Non-pigmented ciliary epithelial cell (primary cell): ENCODE measurements at regions not wholly inside any gene's neighbourhood (a gene's known extent, or its start where the extent isn't known, plus 50 kb on each side); places are given as distances from the start of the nearest gene placed in this dataset.
"Not testable (repeated sequence)": the region's sequence is repeated elsewhere in the genome, so short reads cannot be mapped to it uniquely, and the experiment has no call there.

Experiments
- DNase-seq: peaks from one replicate; pipeline ENCODE4 v3.0.0-alpha.2; 2010; ENCODE audit warnings: low read depth

DNA sequence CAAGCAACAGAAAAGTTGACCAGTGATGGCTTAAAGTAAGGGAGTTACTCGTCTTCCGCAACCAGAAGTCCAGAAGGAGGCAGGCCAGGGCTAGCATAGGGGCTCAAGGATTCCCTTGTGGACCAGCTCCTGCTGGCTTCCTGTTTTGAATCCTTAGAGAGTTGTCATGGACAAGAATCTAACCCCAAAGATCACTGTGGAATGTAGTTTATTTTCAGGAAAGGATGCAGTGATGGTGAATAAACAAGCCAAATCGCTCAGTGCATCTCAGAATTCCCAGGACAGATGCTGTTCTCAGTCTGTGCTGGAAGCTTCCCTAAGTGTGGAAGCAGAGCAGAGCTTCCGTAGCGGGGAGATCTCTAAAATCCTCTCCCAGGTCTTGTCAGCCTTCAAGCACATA lies 311.3 kb downstream of the C12orf75 start:
- DNase-seq, result no peak

- DNase-seq, result no peak
These were observed 314.3 kb downstream of the C12orf75 start for GRCh38 chr12:105644770-105645169.

GRCh38 chr12:105654606-105655005 lies 324.1 kb downstream of the C12orf75 start:
- no peak for DNase-seq

- no peak for DNase-seq
These were observed 327.9 kb downstream of the C12orf75 start for GRCh38 chr12:105658389-105658788.

DNA sequence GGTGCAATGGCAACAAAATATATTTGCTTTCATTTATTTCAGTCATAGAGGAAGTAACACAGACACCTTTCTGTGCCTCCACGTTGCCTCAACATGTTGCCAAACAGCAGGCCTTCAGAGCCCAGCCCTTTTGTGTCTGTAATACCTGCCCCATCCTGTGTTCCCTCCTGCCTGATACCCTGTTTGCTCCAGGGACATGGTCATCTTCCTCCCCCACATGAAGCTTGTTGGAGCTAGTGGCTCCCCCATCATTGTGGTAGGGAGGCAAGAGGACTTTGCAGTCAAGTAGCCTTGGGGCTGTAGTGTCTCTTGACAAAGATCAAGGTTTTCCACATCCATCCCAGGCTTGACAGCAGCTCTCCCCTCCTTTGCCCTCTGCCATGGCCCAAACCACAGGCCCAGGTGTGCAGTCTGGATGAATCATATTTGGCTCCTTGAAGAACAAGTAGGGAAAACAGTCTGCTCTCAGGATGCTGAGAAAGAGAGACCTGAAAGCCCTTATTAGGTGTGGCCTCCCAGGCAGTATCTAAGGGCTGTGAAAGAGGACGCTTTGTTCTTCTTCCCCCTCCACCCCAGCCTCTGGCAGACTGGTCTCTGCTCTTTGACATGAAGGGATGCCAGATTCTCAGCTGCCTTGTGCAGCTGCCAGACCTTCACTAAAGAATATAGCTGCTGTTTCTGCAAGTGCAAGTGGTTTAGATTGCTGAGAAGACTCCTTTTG lies 329.0 kb downstream of the C12orf75 start:
- no peak for DNase-seq

DNA sequence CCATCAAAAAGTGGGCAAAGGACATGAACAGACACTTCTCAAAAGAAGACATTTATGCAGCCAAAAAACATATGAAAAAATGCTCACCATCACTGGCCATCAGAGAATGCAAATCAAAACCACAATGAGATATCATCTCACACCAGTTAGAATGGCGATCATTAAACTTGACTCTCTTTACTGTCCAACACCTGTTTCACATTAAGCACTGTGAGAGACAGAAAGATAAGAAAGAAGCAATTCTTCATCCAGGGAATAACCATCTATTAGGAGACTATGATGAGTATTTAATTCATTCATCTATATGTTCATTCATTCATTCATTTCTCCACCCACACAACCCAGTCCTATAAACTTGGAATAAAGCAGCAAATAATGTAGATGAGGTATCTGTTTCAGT lies 334.3 kb downstream of the C12orf75 start:
- DNase-seq, result not testable (repeated sequence)

DNA sequence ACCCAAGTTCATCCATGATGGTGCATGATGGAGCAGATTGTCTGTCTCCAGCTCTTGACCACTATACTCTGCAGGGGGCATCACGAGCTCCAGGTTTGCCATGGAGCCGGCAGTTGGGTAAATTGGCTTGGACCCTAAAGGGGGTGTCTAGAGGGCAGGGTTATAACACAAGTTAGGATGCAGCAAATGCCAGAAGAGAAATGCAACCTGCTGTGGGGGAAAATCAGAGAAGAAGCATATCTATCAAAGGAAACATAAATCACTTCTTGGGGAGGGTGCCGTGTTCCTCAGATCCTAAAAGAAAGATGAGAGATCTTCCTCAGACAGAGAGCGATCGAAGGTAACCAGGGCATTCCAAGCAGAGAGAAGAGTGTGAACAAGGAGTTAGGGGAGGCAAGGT lies 334.9 kb downstream of the C12orf75 start:
- no peak for DNase-seq

GRCh38 chr12:105667973-105668743 lies 337.7 kb downstream of the C12orf75 start:
- no peak for DNase-seq

GRCh38 chr12:105670672-105671071 lies 340.2 kb downstream of the C12orf75 start:
- no peak for DNase-seq

DNA sequence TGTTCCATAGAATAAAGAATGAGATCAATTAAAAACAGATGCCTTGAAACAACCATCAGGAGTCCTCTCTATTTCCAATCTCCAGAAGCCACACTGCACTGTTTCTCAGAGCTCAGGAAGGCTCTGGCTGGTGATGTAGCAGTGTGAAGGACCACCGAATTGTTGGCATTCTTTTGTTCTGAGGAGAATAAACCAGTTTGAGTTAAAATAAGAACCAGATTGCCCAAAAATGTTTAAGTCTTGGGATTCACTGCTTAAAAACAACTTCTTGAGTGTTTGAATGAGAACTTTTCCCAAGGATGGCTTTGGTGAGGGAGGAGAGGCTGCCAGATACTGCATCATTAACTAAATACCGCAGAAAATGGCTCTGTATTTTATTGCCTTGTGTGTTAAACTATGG lies 341.2 kb downstream of the C12orf75 start:
- no peak for DNase-seq

- DNase-seq, result no peak
These were observed 341.9 kb downstream of the C12orf75 start for GRCh38 chr12:105672121-105672975.

DNA sequence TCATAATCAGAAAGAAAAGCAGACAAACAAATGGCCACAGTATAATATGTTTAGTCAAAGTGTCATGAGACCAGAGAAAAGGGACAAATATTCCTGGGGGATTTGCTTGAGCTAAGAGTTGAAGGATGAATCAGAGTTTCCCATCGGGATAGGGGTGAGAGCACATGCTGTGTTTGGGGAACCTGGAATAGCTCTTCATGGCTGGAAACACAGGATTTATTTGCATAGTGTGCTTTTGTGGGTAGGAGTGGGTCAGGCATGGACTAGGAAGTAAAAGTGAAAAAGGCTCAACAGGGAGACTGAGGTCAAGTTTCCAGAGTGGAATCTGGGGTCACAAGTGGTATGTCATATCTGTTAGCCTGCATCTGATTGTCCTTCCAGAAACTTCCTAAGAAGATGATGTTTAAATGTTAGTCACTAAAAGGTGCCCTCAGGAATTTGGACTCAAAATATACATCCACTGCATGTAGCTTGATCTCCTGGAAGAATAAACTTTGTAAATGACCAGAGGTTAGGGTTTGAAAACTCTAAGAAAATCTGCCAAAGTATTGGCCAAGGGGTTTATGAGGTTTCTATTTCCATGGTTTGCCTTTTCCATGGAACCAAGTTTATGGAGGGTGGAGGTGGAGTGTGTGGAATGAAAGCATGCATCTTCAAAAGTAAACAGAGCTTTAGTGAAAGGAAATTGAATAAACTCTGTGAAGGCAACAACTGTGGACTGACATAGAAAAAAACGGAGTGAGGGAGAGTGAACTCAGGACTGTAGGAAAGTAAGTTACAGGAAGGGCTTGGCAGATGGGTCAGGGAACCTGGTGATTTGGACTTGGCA lies 344.6 kb downstream of the C12orf75 start:
- no peak for DNase-seq

GRCh38 chr12:105676694-105677093 lies 346.2 kb downstream of the C12orf75 start:
- no peak for DNase-seq

- DNase-seq, result no peak
These were observed 347.2 kb downstream of the C12orf75 start for GRCh38 chr12:105677672-105678071.

DNA sequence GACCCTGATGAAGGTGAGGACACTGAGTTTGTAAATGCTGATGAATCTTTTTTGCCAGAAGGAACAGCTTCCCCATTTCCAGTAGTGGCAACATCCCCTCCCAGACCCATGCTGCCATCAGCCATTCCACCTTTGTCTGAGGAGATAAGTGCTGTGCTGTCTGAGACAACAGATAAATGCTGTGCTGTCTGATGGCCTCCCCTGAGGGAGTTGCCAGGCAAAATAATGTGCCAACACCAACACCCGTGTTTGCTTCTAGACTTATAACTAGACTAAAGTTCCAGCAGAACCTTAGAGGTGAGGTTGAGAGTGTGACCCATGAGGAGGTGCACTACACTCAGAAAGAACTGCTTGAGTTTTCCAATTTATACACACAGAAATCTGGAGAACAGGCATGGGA lies 349.5 kb downstream of the C12orf75 start:
- no peak for DNase-seq

DNA sequence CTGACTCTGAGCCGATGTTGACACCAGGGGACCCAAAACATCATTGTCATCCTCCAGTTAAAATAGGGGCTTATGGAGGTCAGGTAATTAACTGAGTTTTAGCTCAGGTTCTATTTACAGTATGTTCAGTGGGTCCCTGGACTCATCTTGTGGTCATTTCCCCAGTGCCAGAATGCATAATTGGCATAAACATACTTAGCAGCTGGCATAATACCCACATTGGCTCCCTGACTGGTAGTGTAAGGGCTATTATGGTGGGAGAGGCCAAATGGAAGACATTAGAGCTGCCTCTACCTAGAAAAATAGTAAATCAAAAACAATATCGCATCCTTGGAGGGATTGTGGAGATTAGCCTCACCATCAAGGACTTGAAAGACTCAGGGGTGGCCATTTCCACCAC lies 350.9 kb downstream of the C12orf75 start:
- DNase-seq, result no peak

DNA sequence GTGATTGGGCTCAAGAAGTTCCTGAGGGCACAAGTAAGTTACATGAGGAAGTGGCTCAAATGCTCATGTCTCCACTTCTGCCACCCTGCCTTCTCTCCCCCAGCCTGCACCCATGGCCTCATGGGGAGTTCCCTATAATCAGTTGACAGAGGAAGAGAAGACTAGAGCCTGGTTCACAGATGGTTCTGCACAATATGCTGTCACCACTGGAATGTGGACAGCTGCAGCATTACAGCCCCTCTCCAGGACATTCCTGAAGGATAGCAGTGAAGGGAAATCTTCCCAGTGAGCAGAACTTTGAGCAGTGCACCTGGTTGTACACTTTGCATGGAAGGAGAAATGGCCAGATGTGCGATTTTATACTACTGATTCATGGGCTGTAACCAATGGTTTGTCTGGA lies 352.3 kb downstream of the C12orf75 start:
- not testable (repeated sequence) for DNase-seq

- DNase-seq, result not testable (repeated sequence)
These were observed 353.3 kb downstream of the C12orf75 start for GRCh38 chr12:105683836-105684235.

- DNase-seq, result no peak
These were observed 367.6 kb downstream of the C12orf75 start for GRCh38 chr12:105698075-105698474.

GRCh38 chr12:105699209-105699608 lies 368.7 kb downstream of the C12orf75 start:
- DNase-seq, result no peak

DNA sequence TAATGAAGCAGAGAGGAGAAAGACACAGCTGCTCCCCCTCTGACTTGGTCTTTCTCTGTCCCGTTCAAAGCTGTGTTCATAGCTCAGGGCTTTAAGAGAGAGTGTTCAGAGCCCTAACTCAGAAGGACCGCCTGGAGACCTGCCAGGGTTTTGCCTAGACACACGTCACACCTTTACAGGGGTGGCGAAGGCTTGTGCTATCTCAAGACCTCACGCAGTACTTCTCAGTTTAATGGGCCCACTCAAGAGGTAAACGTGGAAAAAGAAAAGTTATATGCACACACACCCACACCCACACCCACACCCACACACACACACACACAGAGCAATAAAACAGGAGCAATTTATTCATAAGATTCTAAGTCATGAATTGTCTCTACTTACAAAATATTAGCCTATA lies 374.3 kb downstream of the C12orf75 start:
- no peak for DNase-seq

GRCh38 chr12:105705235-105705634 lies 374.7 kb downstream of the C12orf75 start:
- DNase-seq, result no peak
